AG10803 (cell line): ENCODE measurements at regions not wholly inside any gene's neighbourhood (a gene's known extent, or its start where the extent isn't known, plus 50 kb on each side); places are given as distances from the start of the nearest gene placed in this dataset.

Experiments
- DNase-seq: peaks from one replicate; pipeline ENCODE4 v3.0.0; 2010; ENCODE audit warnings: low read depth
- H3K4me3 ChIP-seq: 2 replicates; pipeline ENCODE4 v1.5.1; 2011; ENCODE audit warnings: mild to moderate bottlenecking, low read length, control low read depth
- TF ChIP-seq, protein P1 (sequence below): conservative IDR thresholded peaks from 2 replicates; pipeline ENCODE4 v1.5.1; 2011; ENCODE audit warnings: mild to moderate bottlenecking, low read length, control low read depth, inconsistent platforms

DNA sequence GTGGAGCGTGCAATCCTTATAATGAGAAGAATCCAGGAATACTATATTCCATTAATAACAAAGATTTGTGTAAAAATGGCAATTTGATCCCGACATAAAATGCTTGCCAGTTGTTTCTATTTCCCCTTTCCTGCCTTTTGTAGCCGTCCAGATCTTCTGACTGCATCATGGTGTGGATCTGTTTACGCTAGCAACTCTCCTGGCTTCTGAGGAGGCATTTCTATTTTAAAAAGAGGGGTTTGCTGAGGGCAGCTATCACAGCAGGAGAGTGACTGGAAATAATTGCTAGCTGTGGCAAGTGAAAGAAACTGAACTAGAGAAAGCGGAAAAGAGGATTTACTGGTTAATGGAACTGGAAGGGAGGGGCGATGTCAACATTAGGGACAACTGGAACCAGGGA lies 145.6 kb downstream of the ATP23 start:
- TF ChIP-seq, protein P1, sequence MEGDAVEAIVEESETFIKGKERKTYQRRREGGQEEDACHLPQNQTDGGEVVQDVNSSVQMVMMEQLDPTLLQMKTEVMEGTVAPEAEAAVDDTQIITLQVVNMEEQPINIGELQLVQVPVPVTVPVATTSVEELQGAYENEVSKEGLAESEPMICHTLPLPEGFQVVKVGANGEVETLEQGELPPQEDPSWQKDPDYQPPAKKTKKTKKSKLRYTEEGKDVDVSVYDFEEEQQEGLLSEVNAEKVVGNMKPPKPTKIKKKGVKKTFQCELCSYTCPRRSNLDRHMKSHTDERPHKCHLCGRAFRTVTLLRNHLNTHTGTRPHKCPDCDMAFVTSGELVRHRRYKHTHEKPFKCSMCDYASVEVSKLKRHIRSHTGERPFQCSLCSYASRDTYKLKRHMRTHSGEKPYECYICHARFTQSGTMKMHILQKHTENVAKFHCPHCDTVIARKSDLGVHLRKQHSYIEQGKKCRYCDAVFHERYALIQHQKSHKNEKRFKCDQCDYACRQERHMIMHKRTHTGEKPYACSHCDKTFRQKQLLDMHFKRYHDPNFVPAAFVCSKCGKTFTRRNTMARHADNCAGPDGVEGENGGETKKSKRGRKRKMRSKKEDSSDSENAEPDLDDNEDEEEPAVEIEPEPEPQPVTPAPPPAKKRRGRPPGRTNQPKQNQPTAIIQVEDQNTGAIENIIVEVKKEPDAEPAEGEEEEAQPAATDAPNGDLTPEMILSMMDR, result no peak
- no peak for DNase-seq
- no peak overlapping the region for H3K4me3 ChIP-seq

DNA sequence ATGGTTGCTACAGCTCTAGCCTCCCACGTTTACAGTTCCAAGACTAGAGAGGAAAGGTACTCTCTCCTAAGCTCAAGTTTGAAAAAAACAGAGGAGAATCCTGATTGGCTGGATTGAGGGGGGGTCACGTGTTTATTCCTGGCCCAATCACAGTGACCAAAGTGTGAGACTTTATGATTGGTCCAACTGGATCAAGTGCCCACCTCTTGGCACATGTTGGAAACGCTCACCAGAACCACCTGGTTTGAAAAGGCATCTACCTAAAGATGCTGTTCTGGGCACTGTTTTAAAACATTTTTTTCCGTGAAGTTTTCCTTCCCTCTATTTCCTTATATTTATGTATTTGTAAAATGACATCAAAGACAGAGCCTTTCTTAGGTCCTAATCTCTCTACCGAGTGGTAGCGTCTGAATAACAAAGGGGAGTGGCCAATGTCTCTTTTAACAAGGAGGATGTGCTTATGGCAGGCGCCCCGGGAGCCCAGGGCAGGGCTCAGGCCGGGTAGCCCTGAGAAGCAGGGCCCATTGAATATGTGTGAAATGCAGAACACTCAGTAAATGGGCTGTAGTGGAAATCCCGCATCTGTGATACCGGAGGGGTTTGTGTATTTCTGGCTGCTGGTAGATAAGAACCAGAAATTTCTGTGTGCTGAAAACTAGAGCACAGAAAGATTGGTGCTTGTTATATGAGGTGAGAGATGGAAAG lies 146.2 kb downstream of the ATP23 start:
- no peak for DNase-seq
- no peak overlapping the region for H3K4me3 ChIP-seq
- TF ChIP-seq, protein P1, result no peak

DNA sequence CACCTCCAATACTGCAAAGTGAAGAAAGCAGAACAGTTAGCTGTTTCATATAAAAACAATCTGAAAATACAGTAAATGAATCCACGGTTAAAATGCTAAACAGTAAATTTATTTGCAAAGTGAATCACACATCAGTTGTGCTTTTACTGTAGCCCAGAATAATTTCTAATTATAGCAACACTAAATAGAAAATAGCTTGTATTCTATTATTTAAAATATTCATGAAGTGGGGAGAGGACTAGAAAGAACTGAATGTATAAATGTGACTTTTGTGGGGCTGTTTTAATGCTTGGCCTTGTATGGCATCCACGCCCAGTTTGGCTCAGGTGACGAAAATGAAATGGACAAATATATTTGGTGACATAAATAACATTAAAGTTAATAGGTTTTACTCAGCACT lies 148.2 kb downstream of the ATP23 start:
- TF ChIP-seq, protein P1, result no peak
- no peak overlapping the region for H3K4me3 ChIP-seq
- no peak for DNase-seq

DNA sequence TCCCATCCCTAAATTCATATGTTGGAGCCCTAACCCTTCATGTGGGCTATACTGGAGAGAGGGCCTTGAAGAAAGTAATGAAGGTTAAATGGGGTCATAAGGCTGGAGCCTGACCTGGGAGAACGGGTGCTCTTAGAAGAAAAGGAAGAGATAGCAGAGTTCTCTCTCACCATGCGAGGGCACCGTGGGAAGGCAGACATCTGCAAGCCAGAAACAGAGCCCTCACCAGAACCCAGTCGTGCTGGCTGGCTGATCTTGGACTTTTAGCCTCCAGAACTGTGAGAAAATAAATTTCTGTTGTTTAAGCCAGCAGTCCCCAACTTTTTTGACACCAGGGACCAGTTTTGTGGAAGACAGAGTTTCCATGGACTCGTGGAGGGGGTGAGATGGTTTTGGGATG lies 149.3 kb downstream of the ATP23 start:
- no peak overlapping the region for H3K4me3 ChIP-seq
- TF ChIP-seq, protein P1, result no peak
- no peak for DNase-seq

DNA sequence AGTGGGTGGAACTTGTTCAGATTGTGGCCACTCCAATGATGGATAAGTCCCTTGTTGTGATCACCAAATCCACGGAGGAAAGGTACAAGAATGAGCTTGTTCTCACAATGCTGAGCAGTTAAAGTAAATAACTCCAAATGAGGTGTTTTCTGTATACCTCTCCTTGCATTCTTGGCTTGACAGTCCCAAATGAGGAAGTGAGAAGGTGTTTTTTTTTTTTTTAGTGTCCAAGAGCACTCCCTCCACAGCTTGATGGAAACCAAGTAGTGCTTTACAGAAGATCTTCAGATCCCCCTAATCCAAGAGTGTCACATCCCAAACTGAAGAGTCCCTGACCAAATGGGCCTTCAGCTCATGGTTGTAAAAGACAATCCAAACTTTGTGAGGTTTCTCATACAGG lies 153.6 kb downstream of the ATP23 start:
- no peak overlapping the region for H3K4me3 ChIP-seq
- DNase-seq, result no peak
- TF ChIP-seq, protein P1, result no peak

DNA sequence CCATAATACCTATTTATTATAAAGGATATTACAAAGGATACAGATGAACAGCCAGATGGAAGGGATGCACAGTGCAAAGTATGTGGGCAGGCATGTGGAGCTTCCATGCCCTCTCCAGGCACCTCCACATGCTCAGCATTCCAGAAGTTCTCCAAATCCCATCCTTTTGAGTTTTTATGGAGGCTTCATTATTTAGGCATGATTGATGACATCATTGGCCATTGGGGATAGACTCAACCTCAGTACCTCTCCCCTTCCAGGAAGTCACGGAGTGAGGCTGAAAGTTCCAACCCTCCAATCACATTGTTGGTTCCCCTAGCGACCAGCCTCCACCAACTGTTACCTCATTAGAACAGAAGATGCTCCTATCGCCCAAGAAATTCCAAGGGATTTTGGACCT lies 156.4 kb downstream of the ATP23 start:
- DNase-seq, result no peak
- H3K4me3 ChIP-seq, result no peak overlapping the region
- TF ChIP-seq, protein P1, result no peak

DNA sequence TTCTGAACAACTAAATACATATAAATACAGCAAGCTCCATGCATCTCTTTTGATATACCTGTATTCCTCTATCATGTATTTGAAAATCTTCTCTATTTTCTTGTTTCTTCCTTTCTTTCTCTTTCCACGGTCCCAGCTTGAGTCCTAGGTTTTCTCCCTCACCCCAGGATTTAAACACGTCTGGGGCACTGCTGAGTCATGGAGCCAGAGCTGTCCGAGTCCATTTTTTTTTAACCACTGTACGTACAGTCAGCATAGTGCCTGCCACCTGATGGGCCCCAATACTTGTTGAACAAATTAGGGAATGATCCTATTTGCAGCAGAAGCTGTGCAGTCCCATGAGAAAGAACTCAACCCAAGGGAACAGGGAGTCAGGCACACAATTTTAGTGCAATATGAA lies 158.1 kb downstream of the ATP23 start:
- no peak for DNase-seq
- H3K4me3 ChIP-seq, result no peak overlapping the region
- TF ChIP-seq, protein P1, result no peak
